HepG2 (cell line): ENCODE measurements at regions not wholly inside any gene's neighbourhood (a gene's known extent, or its start where the extent isn't known, plus 50 kb on each side); places are given as distances from the start of the nearest gene placed in this dataset.

Source experiments
- ATAC-seq: fragments of 200-7000 bp; cut with Tn5 transposase; 3 replicates; pipeline ENCODE4 v1.9.1; 2020; ENCODE audit warnings: mild to moderate bottlenecking, moderate library complexity
- BruUV-seq: library from RNA; stranded (reverse); fragments of 400-500 nt; replicated peaks from 2 replicates; lab custom pipeline; 2021; lab: Mats Ljungman, UMichigan
- CTCF ChIA-PET: fragments of 300-600 bp; formaldehyde crosslinking; extraction: SDS; loops from one replicate; lab custom pipeline; 2021; ENCODE audit warnings: low total read pairs, inconsistent platforms, low intra/inter-chr PET ratio; lab: Yijun Ruan, JAX
- POLR2A ChIA-PET: fragments of 350-600 bp; sonication (Branson Sonifier 250); formaldehyde crosslinking; loops from one replicate; lab custom pipeline; 2020; ENCODE audit warnings: antibody characterized with exemption, inconsistent platforms; lab: Yijun Ruan, JAX
- DNase-seq: peaks from one replicate; pipeline ENCODE4 v3.0.0-alpha.2; 2015; ENCODE audit warnings: low spot score
- FAIRE-seq: peaks from 3 replicates; lab custom pipeline; 2011; peaks lifted over from hg19 to GRCh38; lab: Jason Lieb, UNC
- H2AFZ ChIP-seq: one replicate; pipeline ENCODE4 v1.6.1; 2011; ENCODE audit warnings: low read length, inconsistent platforms
- H3K27ac ChIP-seq: fragments of 300-600 bp; 3 replicates; pipeline ENCODE4 v1.8.0; 2011; ENCODE audit warnings: mixed run types, mild to moderate bottlenecking, mixed read lengths, low read length, inconsistent platforms; ENCODE audit not compliant: insufficient read depth; ENCODE audit errors: extremely low read length
- H3K27me3 ChIP-seq, 2 experiments: fragments of 200-600 bp in 1 of 2; 2 replicates in 1 of 2; 3 replicates in 1 of 2; pipeline versions ENCODE4 v1.6.0 to v1.8.0; 2011; ENCODE audit warnings: low read length in 2 of 2, mild to moderate bottlenecking in 2 of 2, moderate library complexity in 2 of 2, inconsistent platforms in 1 of 2; ENCODE audit not compliant: insufficient read depth in 2 of 2, control insufficient read depth in 1 of 2
- H3K36me3 ChIP-seq, 2 experiments: fragments of 200-600 bp in 1 of 2; replicated peaks in 1 of 2; 2 replicates in 1 of 2; 3 replicates in 1 of 2; pipeline versions ENCODE4 v1.5.1 to v1.8.0; 2011; ENCODE audit warnings: low read length in 2 of 2, inconsistent platforms in 1 of 2; ENCODE audit not compliant: insufficient read depth in 2 of 2, control insufficient read depth in 1 of 2
- H3K4me1 ChIP-seq: 2 replicates; pipeline ENCODE4 v1.5.1; 2012; ENCODE audit warnings: low read length, inconsistent platforms; ENCODE audit not compliant: insufficient read depth
- H3K4me2 ChIP-seq: 2 replicates; pipeline ENCODE4 v1.6.0; 2011; ENCODE audit warnings: low read depth, low read length, inconsistent platforms
- H3K4me3 ChIP-seq, 3 experiments: fragments of 200-600 bp in 1 of 3; sonication (generic), shearing (Covaris generic) in 1 of 3; replicated peaks in 1 of 3; 2 replicates each; pipeline ENCODE4 v1.5.1; 2011 to 2016; ENCODE audit warnings: low read length in 3 of 3, inconsistent platforms in 2 of 3, low read depth in 2 of 3, mild to moderate bottlenecking in 2 of 3, control low read depth in 1 of 3, mixed read lengths in 1 of 3; ENCODE audit not compliant: insufficient read depth in 1 of 3
- H3K79me2 ChIP-seq: one replicate; pipeline ENCODE4 v1.6.1; 2011; ENCODE audit warnings: low read length, inconsistent platforms; ENCODE audit not compliant: insufficient read depth
- H3K9ac ChIP-seq: 2 replicates; pipeline ENCODE4 v1.6.0; 2011; ENCODE audit warnings: mild to moderate bottlenecking, low read depth, low read length, inconsistent platforms; ENCODE audit not compliant: insufficient read depth
- H3K9me3 ChIP-seq: 2 replicates; pipeline ENCODE4 v1.5.1; 2012; ENCODE audit warnings: mild to moderate bottlenecking, low read length
- H4K20me1 ChIP-seq: 2 replicates; pipeline ENCODE4 v1.6.0; 2011; ENCODE audit warnings: inconsistent platforms, mild to moderate bottlenecking, low read length, moderate library complexity; ENCODE audit not compliant: insufficient read depth
- DNMT3B ChIP-seq: conservative IDR thresholded peaks from 2 replicates; pipeline ENCODE4 v1.6.1; 2016; ENCODE audit warnings: missing biosample characterization, control low read depth
- ETV5 ChIP-seq: IDR thresholded peaks from 2 replicates; pipeline ENCODE4 v1.6.1; 2018; ENCODE audit warnings: missing biosample characterization, missing genetic modification reagents, inconsistent platforms, borderline replicate concordance
- KAT2B ChIP-seq: fragments of 150-350 bp; IDR thresholded peaks from 2 replicates; pipeline ENCODE4 v1.6.1; 2014; ENCODE audit warnings: low read depth, low read length, borderline replicate concordance
- KAT8 ChIP-seq: IDR thresholded peaks from 2 replicates; pipeline ENCODE4 v1.6.1; 2016; ENCODE audit warnings: missing genetic modification reagents, missing compliant biosample characterization
- MTA3 ChIP-seq: sonication (generic); formaldehyde crosslinking; IDR thresholded peaks from 2 replicates; pipeline ENCODE4 v1.4.0; 2020; ENCODE audit warnings: missing genetic modification reagents
- PREB ChIP-seq: sonication (generic); formaldehyde crosslinking; IDR thresholded peaks from 2 replicates; pipeline ENCODE4 v1.4.0; 2020; ENCODE audit warnings: missing genetic modification reagents
- SRF ChIP-seq: IDR thresholded peaks from 2 replicates; pipeline ENCODE4 v1.6.1; 2011; ENCODE audit warnings: mild to moderate bottlenecking, low read depth, low read length, moderate library complexity
- TFDP1 ChIP-seq: IDR thresholded peaks from 2 replicates; pipeline ENCODE4 v1.6.1; 2016; ENCODE audit warnings: missing compliant biosample characterization, missing genetic modification reagents, borderline replicate concordance
- TGIF2 ChIP-seq: IDR thresholded peaks from 2 replicates; pipeline ENCODE4 v1.6.1; 2016; ENCODE audit warnings: control low read depth, missing compliant biosample characterization
- ZKSCAN5 ChIP-seq: sonication (generic); formaldehyde crosslinking; IDR thresholded peaks from 2 replicates; pipeline ENCODE4 v1.5.1; 2020; ENCODE audit warnings: mild to moderate bottlenecking, missing genetic modification reagents
- ZMYM4 ChIP-seq: sonication (generic); formaldehyde crosslinking; IDR thresholded peaks from 2 replicates; pipeline ENCODE4 v1.8.1; 2023; ENCODE audit warnings: mild to moderate bottlenecking, missing genetic modification reagents
- ZNF224 ChIP-seq: sonication (generic); formaldehyde crosslinking; IDR thresholded peaks from 2 replicates; pipeline ENCODE4 v1.5.0; 2020; ENCODE audit warnings: mild to moderate bottlenecking, missing genetic modification reagents
- ZNF30 ChIP-seq: sonication (generic); formaldehyde crosslinking; IDR thresholded peaks from 2 replicates; pipeline ENCODE4 v1.5.0; 2020; ENCODE audit warnings: mild to moderate bottlenecking, missing genetic modification reagents
- ZNF326 ChIP-seq: sonication (generic); formaldehyde crosslinking; IDR thresholded peaks from 2 replicates; pipeline ENCODE4 v1.4.0; 2020; ENCODE audit warnings: missing genetic modification reagents, borderline replicate concordance
- ZNF335 ChIP-seq: sonication (generic); formaldehyde crosslinking; IDR thresholded peaks from 2 replicates; pipeline ENCODE4 v1.4.0; 2020; ENCODE audit warnings: missing genetic modification reagents
- ZNF598 ChIP-seq: sonication (generic); formaldehyde crosslinking; IDR thresholded peaks from 2 replicates; pipeline ENCODE4 v1.5.1; 2020; ENCODE audit warnings: mild to moderate bottlenecking, missing genetic modification reagents, borderline replicate concordance
- ZNF644 ChIP-seq: IDR thresholded peaks from 2 replicates; pipeline ENCODE4 v1.6.1; 2016; ENCODE audit warnings: low read depth
- ZNF646 ChIP-seq: sonication (generic); formaldehyde crosslinking; IDR thresholded peaks from 2 replicates; pipeline ENCODE4 v1.9.0; 2021; ENCODE audit warnings: mild to moderate bottlenecking, missing genetic modification reagents
- ZNF766 ChIP-seq: sonication (generic); formaldehyde crosslinking; IDR thresholded peaks from 2 replicates; pipeline ENCODE4 v1.5.0; 2020; ENCODE audit warnings: missing genetic modification reagents, borderline replicate concordance
- WGBS: methylation state at CpG from one replicate; pipeline ENCODE4 v1.1.6; 2017; ENCODE audit warnings: low lambda C conversion rate; 5-methylcytosine and 5-hydroxymethylcytosine counted together
- in situ Hi-C: cut with HindIII; loops from 2 replicates; pipeline ENCODE4 v1.10.0; 2017; ENCODE audit warnings: low pct_unique_long_range_greater_than_20kb; ENCODE audit not compliant: extremely low pct_ligation_motif_present
- intact Hi-C: fragments of 100-400 bp; cut with micrococcal nuclease; formaldehyde crosslinking; loops from one replicate; pipeline ENCODE4 v1.10.0; 2022; ENCODE audit not compliant: unreplicated experiment

GRCh38 chr12:70091021-70091521, 152.2 kb upstream of the CNOT2 start (continued):
- TF ChIP-seq ZNF335 (CRISPR knock-in tag) (no peak), ZMYM4 (CRISPR knock-in tag) (no peak), KAT2B (no peak), ETV5 (no peak), KAT8 (no peak), TGIF2 (CRISPR knock-in tag) (no peak), ZNF644 (CRISPR knock-in tag) (no peak), SRF (no peak), ZNF766 (CRISPR knock-in tag) (no peak)

- H3K79me2 ChIP-seq, result no peaks in the 10 kb centered on the region
- ChIA-PET CTCF (no interaction called here), POLR2A (no interaction called here)
- H2AFZ ChIP-seq, result no peak overlapping the region
- H3K36me3 ChIP-seq, result no peaks in the 10 kb centered on the region
- ATAC-seq (no peak), DNase-seq (no peak), FAIRE-seq (no peak)
- no TSS peak for BruUV-seq
- H3K4me3 ChIP-seq, result no peak overlapping the region
- no peak overlapping the region for H3K27ac ChIP-seq
- no peaks in the 10 kb centered on the region for H3K9me3 ChIP-seq
- H3K4me1 ChIP-seq, result no peaks in the 10 kb centered on the region
- no peak overlapping the region for H3K9ac ChIP-seq
- H3K4me2 ChIP-seq, result no peak overlapping the region
- H4K20me1 ChIP-seq, result no peaks in the 10 kb centered on the region
- in situ Hi-C loops, result no loop called here
- 46% methylated on average over 2 of the region's 2 CpGs for WGBS
- peaks cover 0 to 7% of the 10 kb centered on the region in 2 experiments; a peak in 2 of 5 replicates for H3K27me3 ChIP-seq
- intact Hi-C loops, result no loop called here
- no peak for TF ChIP-seq MTA3 (CRISPR knock-in tag)
- no peak for TF ChIP-seq PREB (CRISPR knock-in tag)
- TF ChIP-seq ZNF646 (CRISPR knock-in tag), result no peak
- no peak for TF ChIP-seq ZNF326 (CRISPR knock-in tag)
- no peak for TF ChIP-seq ZNF30 (CRISPR knock-in tag)
- TF ChIP-seq ZKSCAN5, result no peak
- TF ChIP-seq ZNF598 (CRISPR knock-in tag), result no peak
- no peak for TF ChIP-seq DNMT3B
- TF ChIP-seq ZNF224 (CRISPR knock-in tag), result no peak
- TF ChIP-seq TFDP1 (CRISPR knock-in tag), result no peak
These were observed 148.8 kb upstream of the CNOT2 start for GRCh38 chr12:70094467-70094866.
